HG03565 (cell line): ENCODE measurements at regions not wholly inside any gene's neighbourhood (a gene's known extent, or its start where the extent isn't known, plus 50 kb on each side); places are given as distances from the start of the nearest gene placed in this dataset.

Experiments used
- ATAC-seq: cut with Tn5 transposase; IDR thresholded peaks from one replicate; pipeline ENCODE4 v1.9.1; 2021; ENCODE audit warnings: mild to moderate bottlenecking, moderate library complexity; ENCODE audit not compliant: unreplicated experiment

- no peak for ATAC-seq
These were observed 256.4 kb upstream of the TPM1 start for GRCh38 chr15:62785881-62786828.

- ATAC-seq = no peak
These were observed 255.1 kb upstream of the TPM1 start for GRCh38 chr15:62787401-62787800.

DNA sequence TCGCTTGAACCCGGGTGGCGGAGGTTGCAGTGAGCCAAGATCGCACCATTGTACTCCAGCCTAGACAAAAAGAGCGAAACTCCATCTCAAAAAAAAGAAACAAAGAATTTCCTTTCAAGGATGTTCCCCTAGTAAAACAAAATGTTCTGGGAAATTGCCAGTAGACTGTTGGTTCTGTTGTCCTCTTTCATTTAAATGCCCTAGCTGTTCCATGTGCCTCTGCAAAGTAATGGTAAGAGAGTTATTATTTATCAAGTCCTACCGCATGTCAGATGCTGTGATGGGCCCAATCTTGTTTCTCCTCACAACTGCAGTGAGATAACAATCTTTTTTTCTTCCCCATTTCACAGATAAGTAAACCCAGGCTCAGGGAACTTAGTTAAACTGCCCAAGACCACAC is 254.3 kb upstream of the TPM1 start:
- no peak for ATAC-seq

DNA sequence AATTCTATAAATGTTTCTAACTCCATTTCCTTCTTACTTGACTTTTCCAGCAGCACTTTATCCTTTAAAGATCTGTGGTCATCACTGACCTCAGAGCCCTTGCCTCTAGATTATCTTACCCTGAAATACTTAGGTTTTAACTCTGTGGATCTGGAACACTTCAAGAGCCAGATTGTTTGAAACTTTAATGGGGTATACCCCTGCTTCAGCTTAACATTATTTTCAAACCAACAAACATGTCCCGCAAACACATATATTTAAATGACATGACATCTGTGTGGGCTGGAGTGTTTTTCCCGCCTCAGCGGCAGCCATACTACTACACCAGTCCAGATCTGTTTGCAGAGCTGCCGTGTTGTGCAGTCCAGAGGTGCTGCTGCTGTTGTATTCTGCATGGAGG is 252.0 kb upstream of the TPM1 start:
- no peak for ATAC-seq

GRCh38 chr15:62791694-62792093 is 250.9 kb upstream of the TPM1 start:
- no peak for ATAC-seq

DNA sequence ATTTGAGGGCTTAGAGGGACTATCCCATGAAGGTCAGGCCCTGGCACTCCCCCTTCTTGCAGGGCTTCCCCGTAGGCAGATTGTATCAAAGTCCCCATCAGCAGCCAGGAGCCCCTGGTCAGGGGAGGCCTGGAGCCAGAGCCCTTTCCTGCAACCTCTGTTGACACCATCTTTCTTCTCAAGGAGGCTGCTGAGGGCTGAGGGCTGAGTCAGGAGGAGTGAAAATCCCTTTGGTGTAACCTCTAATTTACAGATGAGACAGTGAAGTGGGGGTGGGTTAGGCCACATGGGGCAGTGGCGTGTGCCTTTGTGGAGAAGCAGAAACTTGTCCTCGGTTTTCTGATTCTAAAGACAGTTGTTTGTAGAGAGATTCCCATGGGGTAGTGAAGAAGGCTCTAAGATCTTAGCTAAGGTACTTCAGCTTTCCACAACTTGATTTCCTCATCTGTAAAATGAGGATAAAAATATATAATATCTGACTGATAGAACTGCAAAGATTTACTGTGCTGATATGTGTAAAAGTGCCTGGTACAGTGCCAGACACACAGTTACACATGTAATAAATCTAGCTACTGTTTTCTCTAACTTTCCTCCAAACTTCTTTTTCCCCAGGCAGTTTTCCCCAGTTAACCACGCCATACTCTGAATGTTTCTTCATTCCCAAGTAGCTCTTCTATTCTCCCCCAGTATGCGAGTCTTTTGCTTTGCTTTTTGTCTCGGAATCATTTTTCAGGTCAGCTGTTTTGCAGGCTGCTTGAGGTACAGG is 249.4 kb upstream of the TPM1 start:
- ATAC-seq = no peak

DNA sequence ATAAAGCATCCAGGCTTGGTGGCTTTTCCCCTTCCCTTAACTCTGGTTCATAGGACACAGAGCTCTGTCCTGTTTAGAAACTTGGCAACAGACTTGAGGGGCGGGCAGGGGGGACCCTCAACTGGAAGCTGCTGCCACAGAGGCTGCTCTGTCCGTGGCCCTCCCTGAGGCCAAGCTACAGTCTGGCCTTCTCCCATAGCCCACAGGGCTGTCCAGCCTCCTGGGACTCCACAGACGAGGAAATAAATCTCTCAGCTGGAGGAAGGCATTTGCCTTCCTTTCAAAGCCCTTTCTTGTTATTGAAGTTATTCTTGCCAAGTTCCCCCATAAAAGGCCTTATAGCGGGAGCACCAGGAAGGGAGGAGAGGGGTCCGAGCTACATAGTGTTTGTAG is 248.8 kb upstream of the TPM1 start:
- no peak for ATAC-seq

DNA sequence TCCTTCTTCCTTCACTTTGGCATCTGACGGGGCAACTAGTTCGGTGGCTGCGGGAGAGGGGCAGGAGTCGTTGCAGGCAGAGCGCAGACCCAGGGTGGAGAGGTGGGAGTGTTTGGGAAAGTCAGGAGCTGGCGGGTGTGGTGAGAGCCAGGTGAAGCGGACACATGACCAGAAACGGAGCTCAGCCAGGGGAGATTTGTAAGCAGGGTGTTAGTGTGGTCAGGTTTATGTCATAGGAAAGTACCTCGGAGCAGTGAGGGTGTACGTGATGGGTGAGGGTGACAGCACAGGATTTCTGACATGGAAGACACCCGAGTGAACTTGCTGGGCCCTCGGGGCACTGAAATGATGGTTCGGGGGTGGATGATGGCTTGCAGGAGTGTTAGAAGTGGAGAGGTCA is 247.4 kb upstream of the TPM1 start:
- ATAC-seq = no peak

DNA sequence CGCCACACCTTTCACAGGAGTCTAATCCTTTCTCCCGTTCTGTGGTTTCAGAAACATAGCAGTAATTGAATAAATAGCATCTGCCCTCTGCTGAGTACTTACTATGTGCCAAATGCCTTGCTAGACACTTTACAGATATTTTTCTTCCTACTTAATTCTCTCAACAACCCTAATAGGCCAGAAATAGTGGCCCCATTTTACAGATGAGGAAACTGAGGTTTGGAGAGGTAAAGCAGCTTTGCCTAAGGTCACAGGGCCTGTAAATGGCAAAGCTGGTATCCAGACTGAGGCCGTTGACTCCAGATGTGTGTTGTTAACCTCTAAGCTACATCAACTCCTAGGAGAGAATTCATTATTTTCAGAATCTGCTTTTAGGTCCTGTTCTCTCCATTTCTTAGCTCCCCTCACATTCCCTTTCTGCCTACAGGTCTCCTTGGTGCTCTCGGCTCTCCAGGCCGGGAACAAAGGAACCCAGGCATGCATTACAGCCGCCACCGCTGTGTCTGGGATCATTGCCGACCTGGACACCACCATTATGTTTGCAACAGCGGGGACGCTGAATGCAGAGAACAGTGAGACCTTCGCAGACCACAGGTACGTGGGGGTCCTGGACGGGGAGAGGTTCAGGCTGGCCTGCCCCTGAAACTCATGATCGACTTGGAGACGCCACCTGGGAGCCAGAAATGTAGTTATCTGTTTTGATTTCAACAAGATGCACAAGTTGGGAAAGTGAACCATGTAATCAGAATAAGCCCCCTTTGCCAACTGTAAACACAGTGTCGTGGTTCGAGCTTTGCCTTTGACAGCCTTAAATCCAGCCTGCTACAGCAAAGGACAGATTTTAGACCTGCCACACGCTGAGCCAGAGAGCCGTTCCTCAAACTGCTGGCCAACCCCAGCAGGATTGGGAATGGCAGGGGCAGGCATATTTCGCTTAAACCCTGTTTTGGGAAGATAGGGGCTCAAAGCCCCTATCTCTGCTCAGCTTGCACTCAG is 246.5 kb upstream of the TPM1 start:
- ATAC-seq = no peak

- no peak for ATAC-seq
These were observed 245.4 kb upstream of the TPM1 start for GRCh38 chr15:62797171-62797570.

GRCh38 chr15:62798536-62798935 is 244.0 kb upstream of the TPM1 start:
- no peak for ATAC-seq

GRCh38 chr15:62799037-62799436 is 243.5 kb upstream of the TPM1 start:
- ATAC-seq = no peak

GRCh38 chr15:62799919-62800318 is 242.6 kb upstream of the TPM1 start:
- no peak for ATAC-seq

- ATAC-seq = no peak
These were observed 239.9 kb upstream of the TPM1 start for GRCh38 chr15:62802612-62803011.

DNA sequence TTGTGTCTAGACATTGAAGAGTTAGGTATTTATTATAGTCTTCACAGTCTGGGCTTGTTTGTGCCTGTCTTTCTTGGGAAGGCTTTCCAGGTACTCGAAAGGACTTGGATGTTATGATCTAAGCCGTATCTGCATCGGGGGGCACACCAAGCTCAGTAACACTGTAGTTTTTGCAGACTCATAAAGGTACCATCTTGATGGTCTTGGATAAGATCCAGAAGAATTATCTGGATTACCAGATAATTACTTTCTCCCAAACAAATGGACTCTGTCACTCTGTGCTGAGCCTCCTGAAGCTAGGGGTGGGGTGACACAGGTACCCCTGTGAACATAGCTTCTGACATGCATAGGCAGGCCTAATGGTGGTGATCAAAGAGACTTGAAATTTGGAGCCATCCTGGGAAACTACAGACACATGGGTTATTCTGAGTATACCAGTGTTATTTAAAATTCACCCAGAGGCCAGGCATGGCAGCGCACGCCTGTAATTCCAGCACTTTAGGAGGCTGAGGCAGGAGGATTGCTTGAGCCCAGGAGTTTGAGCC is 238.6 kb upstream of the TPM1 start:
- no peak for ATAC-seq

DNA sequence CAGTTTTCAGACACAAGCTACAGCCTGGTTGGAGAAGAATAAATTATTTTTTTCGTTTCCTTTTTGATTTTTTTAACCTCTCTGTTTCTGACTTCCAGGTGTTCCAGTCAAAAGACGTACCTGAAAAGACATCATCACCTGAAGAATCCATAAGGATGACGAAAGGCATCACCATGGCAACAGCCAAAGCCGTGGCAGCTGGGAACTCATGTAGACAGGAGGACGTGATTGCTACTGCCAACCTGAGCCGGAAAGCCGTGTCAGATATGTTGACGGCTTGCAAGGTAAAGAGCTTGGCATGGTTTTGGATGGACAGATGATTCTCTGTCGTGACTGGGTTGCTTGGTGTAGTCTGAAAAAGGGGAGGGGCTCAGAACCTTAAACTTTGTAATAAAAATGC is 237.0 kb upstream of the TPM1 start:
- ATAC-seq = no peak

GRCh38 chr15:62807539-62808130 is 234.9 kb upstream of the TPM1 start:
- no peak for ATAC-seq

DNA sequence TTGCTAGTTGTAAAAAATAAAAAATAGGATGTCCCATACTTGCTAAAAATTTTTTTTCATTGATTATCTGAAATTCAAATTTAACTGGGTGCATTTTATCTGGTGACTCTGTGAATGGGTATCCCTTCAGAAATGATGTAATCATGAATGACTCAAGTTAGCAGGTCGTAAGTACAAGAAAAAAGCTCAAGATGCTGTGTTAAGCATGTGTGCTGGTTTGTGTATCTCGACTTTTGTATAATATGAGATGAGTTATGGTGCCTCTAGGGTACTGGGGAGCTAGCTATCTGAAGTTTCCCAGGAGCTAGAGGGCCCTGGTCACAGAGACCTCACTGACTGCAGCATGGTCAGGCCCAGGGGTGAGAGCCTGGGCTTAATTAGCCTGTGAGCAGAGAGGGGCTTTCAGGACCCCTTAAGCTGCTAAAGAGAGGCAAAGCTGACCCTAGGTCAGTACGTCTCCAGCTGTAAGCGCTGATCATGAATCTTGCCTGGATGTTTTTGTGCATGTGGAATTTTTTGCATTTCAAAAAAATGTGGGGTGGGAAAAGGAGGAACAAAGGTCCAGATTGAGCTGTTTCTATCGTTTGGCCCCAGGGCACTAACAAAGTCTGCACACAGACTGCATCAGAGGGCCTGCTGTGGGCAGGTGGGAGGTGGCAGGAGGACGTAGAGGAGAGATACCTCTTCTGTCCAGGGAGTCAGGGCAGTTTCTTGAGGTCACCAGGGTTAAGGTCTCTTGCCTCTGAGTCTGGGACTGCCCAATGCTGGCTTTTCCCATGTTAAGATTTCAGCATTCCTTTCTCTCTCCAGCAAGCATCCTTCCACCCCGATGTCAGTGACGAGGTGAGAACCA is 233.2 kb upstream of the TPM1 start:
- no peak for ATAC-seq

DNA sequence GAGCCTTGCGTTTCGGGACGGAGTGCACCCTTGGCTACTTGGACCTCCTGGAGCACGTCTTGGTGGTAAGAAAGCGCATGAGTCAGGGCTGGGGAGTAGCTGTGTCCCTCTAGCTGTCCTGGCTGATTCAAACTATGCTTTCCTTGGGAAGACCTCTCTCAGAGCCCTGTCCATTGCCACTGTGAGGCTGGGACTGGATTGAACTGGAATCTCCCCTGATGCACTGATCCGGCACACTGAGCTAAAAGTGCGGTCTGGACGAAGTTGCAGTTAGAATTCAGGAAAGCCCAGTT is 232.6 kb upstream of the TPM1 start:
- ATAC-seq = no peak

- no peak for ATAC-seq
These were observed 230.1 kb upstream of the TPM1 start for GRCh38 chr15:62812515-62812835.
